ENCODE measurements at regions not wholly inside any gene's neighbourhood (a gene's known extent, or its start where the extent isn't known, plus 50 kb on each side); places are given as distances from the start of the nearest gene placed in this dataset.
A peak's percentile ranks its signal among the peaks of the same experiment; 100 is the strongest.

GRCh38 chr4:85406185-85406584 lies 68.8 kb upstream of the ARHGAP24 start:
- no peak for DNase-seq

GRCh38 chr4:85407546-85407945 lies 67.4 kb upstream of the ARHGAP24 start:
- DNase-seq, result no peak

DNA sequence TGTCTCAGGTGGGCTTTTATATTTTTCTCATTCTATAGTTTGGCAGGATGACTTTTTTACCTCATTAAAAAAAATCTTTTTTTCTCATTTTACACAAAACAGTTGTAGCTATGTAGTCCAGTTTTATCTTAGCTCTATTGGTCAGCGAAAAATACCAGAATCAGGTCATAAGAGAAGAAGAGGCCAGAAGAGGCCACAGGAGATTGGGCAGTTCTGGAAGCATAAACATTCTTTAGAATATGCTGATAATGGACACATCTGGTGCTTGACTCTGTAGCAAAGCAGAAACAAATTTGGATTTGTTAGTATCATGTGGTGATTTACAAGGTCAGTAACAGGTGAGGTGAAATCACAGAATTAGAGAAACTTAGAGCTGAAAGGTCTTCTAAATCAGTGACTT lies 66.6 kb upstream of the ARHGAP24 start:
- DNase-seq, result no peak

DNA sequence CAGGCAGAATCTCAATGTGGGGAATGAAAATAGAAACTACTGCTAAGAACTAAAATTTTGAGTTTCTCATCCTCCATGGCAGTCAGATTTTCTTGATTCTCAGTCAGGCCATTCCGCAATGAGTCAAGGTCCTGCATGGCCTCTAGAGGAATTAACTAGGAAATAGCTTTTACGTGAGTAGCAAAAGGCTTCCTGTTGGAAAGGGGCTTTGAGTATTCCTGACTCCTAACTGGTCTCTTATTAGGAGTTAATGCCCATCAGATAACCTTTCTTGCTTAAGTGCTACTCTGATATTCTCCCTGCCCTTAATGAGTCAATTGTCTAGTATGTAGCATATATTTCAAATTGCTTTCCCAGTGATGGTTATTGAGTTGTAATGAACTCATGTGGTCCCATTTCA lies 65.7 kb upstream of the ARHGAP24 start:
- DNase-seq, result no peak

GRCh38 chr4:85411386-85411785 lies 63.6 kb upstream of the ARHGAP24 start:
- no peak for DNase-seq

GRCh38 chr4:85414972-85415371 lies 60.0 kb upstream of the ARHGAP24 start:
- DNase-seq, result no peak

DNA sequence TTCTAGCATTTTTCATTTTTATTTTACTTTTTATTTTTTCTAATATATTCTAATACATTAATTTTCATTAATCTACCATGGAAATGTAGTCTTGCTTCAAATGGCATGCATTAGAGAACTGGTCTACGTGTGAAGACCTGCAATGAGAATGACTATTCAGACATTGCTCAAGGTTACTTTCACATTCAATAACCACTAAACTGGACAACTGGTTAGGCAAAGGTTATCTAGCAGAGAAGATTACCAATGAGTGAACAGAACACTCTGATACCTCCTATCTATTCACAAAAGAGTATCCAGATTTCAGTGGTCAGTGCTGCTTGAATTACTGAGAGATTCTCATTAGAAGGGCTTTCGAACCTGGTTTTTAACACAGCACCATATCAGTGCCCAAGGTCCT lies 58.9 kb upstream of the ARHGAP24 start:
- no peak for DNase-seq

GRCh38 chr4:85419103-85419502 lies 55.8 kb upstream of the ARHGAP24 start:
- no peak for DNase-seq

GRCh38 chr4:85420831-85421230 lies 54.1 kb upstream of the ARHGAP24 start:
- DNase-seq, result peak; percentile 5

- no peak for DNase-seq
Measured at GRCh38 chr4:85423431-85423830, 51.5 kb upstream of the ARHGAP24 start.

Measured in occipital lobe (tissue), 1 donor.